H1 (cell line): ENCODE measurements at regions not wholly inside any gene's neighbourhood (a gene's known extent, or its start where the extent isn't known, plus 50 kb on each side); places are given as distances from the start of the nearest gene placed in this dataset.

Source experiments
- USF2 ChIP-seq: IDR thresholded peaks from 2 replicates; pipeline ENCODE4 v1.6.1; 2011; ENCODE audit warnings: low read length, improper control_type of control experiment

GRCh38 chr20:50333131-50333670, 142.6 kb downstream of the CEBPB start (continued):
- no peak for TF ChIP-seq USF2
